Skeletal muscle tissue (tissue), 3 donors: ENCODE measurements at regions not wholly inside any gene's neighbourhood (a gene's known extent, or its start where the extent isn't known, plus 50 kb on each side); places are given as distances from the start of the nearest gene placed in this dataset.

Experiments
- H3K27ac ChIP-seq: one replicate; pipeline ENCODE4 v1.7.0; 2013; ENCODE audit warnings: mild to moderate bottlenecking, low read depth, low read length, inconsistent platforms
- H3K27me3 ChIP-seq, 3 donors: one replicate each; pipeline ENCODE4 v1.7.0; 2013; ENCODE audit warnings: low read length in 3 of 3; ENCODE audit not compliant: control insufficient read depth in 3 of 3, insufficient read depth in 3 of 3
- H3K36me3 ChIP-seq, 3 donors: one replicate each; pipeline ENCODE4 v1.7.0; 2013; ENCODE audit warnings: low read length in 3 of 3; ENCODE audit not compliant: control insufficient read depth in 3 of 3, insufficient read depth in 3 of 3
- H3K4me1 ChIP-seq, 3 donors: one replicate each; pipeline ENCODE4 v1.7.0; 2013; ENCODE audit warnings: low read length in 3 of 3, mild to moderate bottlenecking in 3 of 3; ENCODE audit not compliant: control insufficient read depth in 3 of 3, insufficient read depth in 3 of 3
- H3K4me3 ChIP-seq, 3 donors: one replicate each; pipeline ENCODE4 v1.7.0; 2013; ENCODE audit warnings: low read length in 3 of 3
- H3K9ac ChIP-seq, 3 donors: one replicate each; pipeline ENCODE4 v1.7.0; 2013; ENCODE audit warnings: low read length in 3 of 3, mild to moderate bottlenecking in 3 of 3, moderate library complexity in 2 of 3, low read depth in 1 of 3
- H3K9me3 ChIP-seq, 3 donors: one replicate each; pipeline ENCODE4 v1.7.0; 2013; ENCODE audit warnings: low read length in 3 of 3; ENCODE audit not compliant: control insufficient read depth in 3 of 3
- donor health status: Osteomylitis.

DNA sequence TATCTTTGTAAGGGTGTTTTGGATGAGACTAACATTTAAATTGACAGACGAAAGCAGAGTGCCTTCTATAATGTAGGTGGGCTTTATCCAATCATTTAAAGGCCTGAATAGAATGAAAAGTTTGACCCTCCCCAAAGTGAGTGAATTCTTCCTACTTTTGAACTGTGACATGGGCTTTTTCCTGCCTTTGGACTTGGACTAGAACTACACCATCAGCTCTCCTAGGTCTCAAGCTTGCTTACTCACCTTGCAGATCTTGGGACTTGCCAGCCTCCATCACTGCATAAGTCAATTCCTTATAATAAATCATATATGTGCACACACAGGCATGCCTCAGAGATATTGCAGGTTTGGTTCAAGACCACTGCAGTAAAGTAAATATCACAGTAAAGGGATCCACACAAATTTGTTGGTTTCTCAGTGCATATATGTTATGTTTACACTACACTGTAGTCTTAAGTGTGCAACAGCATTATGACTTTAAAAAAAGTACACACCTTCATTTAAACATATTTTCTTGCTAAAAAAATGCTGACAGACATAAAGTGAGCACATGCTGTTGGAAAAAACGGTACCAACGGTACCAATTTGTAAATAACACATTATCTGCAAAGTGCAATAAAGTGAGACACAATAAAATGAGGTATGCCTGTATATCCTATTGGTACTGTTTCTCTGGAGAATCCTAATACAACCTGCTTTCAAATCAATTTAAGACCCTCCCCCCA is 51.6 kb upstream of the ATF3 start:
- Histone ChIP-seq H3K9me3 (no peaks in the 10 kb centered on the region), H3K4me3 (no peak overlapping the region), H3K36me3 (no peaks in the 10 kb centered on the region), H3K27ac (no peak overlapping the region), H3K4me1 (peaks cover 10 to 17% (median 12%) of the 10 kb centered on the region in 3 donors), H3K9ac (no peak overlapping the region), H3K27me3 (no peaks in the 10 kb centered on the region)

DNA sequence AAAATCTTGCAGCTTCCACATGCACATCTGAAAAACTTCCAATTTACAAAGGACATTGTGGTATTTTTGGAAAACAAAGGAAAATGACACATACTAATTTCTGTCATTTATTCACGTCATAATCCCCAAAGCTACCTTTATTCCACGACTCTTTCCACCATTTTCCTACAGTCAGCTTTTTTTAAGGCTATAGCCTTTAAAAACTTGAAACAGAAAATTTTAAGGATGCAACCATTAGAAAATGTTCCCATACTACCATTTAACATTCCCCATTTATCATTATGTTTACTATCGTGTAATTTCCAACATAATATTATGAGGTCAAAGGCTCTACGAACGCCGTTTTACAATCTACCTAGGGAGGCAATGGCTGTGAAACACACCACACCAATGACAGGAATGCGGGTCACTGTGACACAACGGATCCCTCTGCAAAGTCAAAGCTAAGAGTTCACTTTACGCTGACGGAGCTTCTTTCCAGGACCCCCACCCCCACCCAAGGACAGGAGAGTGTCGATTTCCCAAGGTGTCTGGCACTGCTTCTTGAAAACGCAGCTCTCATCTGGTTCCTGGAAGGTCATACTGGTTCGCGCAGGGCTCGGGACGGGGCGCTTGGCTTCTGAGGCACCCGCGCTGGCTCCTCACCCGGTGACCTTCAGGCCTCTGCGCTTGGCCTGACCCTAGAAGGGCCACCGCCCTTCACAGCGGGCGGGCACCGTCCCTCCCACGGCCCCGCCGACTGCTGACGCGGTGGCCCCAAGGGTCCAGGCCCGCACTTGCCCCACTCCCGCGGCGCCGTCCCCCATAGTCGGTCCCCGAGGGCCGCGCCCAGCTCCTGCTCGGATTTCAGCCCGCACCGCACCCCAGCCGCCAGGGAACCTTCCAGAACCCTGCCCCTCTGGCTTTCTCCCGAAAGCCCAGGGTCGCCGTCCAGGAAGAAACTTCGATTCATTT is 50.5 kb upstream of the ATF3 start:
- peak overlapping the region; percentile 70 to 80 (median 73) for H3K4me3 ChIP-seq
- no peaks in the 10 kb centered on the region for H3K27me3 ChIP-seq
- peak overlapping the region; percentile 91 for H3K27ac ChIP-seq
- no peaks in the 10 kb centered on the region for H3K36me3 ChIP-seq
- H3K4me1 ChIP-seq, result peaks cover 10 to 17% (median 12%) of the 10 kb centered on the region in 3 donors
- peak overlapping the region; percentile 85 to 93 (median 86) for H3K9ac ChIP-seq
- H3K9me3 ChIP-seq, result no peaks in the 10 kb centered on the region

DNA sequence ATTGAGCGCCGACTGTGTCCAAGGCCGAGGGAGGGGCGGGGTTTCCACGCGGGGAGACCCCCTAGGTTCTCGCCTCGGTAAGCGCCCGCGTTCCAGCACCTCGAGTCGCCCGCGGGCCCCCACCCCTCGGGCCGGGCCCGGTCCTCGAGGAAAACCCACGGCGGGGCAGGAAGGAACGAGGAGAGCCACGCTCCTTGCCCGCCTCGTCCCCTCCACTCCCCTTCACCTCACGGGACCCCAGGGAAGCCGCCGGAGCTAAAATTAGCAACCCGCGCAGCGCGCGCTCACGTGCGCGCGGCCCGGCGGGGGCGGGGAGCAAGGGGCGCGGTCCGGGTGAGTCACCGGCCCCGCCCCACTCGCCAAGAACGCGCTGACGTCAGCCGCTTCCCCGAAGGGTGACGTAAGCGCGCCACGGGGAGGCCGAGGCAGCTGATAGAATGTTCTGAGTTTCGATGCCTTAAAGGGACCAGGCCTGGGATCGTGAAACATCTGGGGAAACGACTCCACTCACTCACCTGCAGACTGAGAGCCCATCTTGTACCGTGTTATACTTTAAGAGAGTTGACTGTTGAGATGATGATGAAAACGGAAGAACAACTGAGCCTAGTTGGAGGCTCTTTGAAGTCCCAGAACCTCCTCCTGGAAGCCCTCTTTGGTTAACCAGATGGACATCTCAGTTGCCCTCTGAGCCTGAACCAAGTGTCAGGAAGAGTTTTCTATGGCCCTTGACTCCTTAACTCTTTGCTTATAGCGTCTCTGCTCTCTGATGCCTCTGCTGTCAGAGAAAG is 49.7 kb upstream of the ATF3 start:
- Histone ChIP-seq H3K36me3 (no peaks in the 10 kb centered on the region), H3K4me1 (peaks cover 10 to 17% (median 12%) of the 10 kb centered on the region in 3 donors), H3K9me3 (no peaks in the 10 kb centered on the region), H3K9ac (peak overlapping the region; percentile 85 to 93 (median 86)), H3K4me3 (peak overlapping the region; percentile 70 to 80 (median 73)), H3K27me3 (no peaks in the 10 kb centered on the region), H3K27ac (peak overlapping the region; percentile 91)
